ENCODE measurements at regions not wholly inside any gene's neighbourhood (a gene's known extent, or its start where the extent isn't known, plus 50 kb on each side); places are given as distances from the start of the nearest gene placed in this dataset.

- Histone ChIP-seq H3K27ac (ENCODE audit: low read depth) (no peak overlapping the region), H3K9me2 (ENCODE audit: insufficient read depth) (no peaks in the 10 kb centered on the region), H2AFZ (no peak overlapping the region), H3K36me3 (ENCODE audit: insufficient read depth) (no peaks in the 10 kb centered on the region), H3K4me2 (no peak overlapping the region), H3K4me3 (no peak overlapping the region), H3K4me1 (ENCODE audit: insufficient read depth) (no peaks in the 10 kb centered on the region), H3K79me2 (replicated peaks; ENCODE audit: insufficient read depth) (no peaks in the 10 kb centered on the region), H4K20me1 (replicated peaks; ENCODE audit: insufficient read depth) (no peaks in the 10 kb centered on the region), H3F3A (replicated peaks; ENCODE audit: low read depth) (no peaks in the 10 kb centered on the region), H3K27me3 (ENCODE audit: insufficient read depth) (no peaks in the 10 kb centered on the region)
- Mint-ChIP-seq H3K36me3 (ENCODE audit: low read depth) (no peaks in the 10 kb centered on the region), H3K27me3 (ENCODE audit: insufficient read depth, low read depth, poor library complexity) (no peaks in the 10 kb centered on the region), H3K4me3 (no peak overlapping the region), H3K9me3 (no peaks in the 10 kb centered on the region), H3K4me1 (no peaks in the 10 kb centered on the region), H3K27ac (no peak overlapping the region)
- TF ChIP-seq STAT1 (IDR thresholded peaks at IDR 0.05; ENCODE audit: unreplicated experiment): no peak
- no peak for TF ChIP-seq REST (IDR thresholded peaks at IDR 0.05; ENCODE audit: unreplicated experiment)
- TF ChIP-seq ZNF462 (CRISPR knock-in tag; IDR thresholded peaks at IDR 0.05): no peak
- TF ChIP-seq EZH2 (IDR thresholded peaks at IDR 0.05; ENCODE audit: low read depth, unreplicated experiment): no peak
- no peak for TF ChIP-seq CTCF (conservative IDR thresholded peaks at IDR 0.05; ENCODE audit: low read depth in 2 of 2)
- no peak for TF ChIP-seq POLR2AphosphoS5 (IDR thresholded peaks at IDR 0.05; ENCODE audit: low read depth)
- no peak for TF ChIP-seq ZNF114 (CRISPR knock-in tag; IDR thresholded peaks at IDR 0.05)
- TF ChIP-seq JUNB (IDR thresholded peaks at IDR 0.05; ENCODE audit: unreplicated experiment): no peak
- TF ChIP-seq EZH2phosphoT487 (IDR thresholded peaks at IDR 0.05; ENCODE audit: unreplicated experiment): no peak
- TF ChIP-seq, protein P1, sequence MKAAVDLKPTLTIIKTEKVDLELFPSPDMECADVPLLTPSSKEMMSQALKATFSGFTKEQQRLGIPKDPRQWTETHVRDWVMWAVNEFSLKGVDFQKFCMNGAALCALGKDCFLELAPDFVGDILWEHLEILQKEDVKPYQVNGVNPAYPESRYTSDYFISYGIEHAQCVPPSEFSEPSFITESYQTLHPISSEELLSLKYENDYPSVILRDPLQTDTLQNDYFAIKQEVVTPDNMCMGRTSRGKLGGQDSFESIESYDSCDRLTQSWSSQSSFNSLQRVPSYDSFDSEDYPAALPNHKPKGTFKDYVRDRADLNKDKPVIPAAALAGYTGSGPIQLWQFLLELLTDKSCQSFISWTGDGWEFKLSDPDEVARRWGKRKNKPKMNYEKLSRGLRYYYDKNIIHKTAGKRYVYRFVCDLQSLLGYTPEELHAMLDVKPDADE (IDR thresholded peaks at IDR 0.05): no peak
- no peak for TF ChIP-seq NANOG (IDR thresholded peaks at IDR 0.05; ENCODE audit: borderline replicate concordance)
- TF ChIP-seq CREB1 (CRISPR knock-in tag; IDR thresholded peaks at IDR 0.05; ENCODE audit: low read depth): no peak
- TF ChIP-seq ZNF331 (CRISPR knock-in tag; IDR thresholded peaks at IDR 0.05; ENCODE audit: low read depth): no peak
- ATAC-seq (no peak), DNase-seq (ENCODE audit: low spot score) (no peak)
These were observed 983.4 kb upstream of the ADGRL3 start for GRCh38 chr4:60216752-60217151.
